Vagina (tissue), 2 donors: ENCODE measurements at regions not wholly inside any gene's neighbourhood (a gene's known extent, or its start where the extent isn't known, plus 50 kb on each side); places are given as distances from the start of the nearest gene placed in this dataset.
"Not testable (repeated sequence)": the region's sequence is repeated elsewhere in the genome, so short reads cannot be mapped to it uniquely, and the experiment has no call there.

Experiments
- CTCF ChIP-seq, 3 experiments: fragments of 450-650 bp in 2 of 3; fragments of 200-600 bp in 1 of 3; sonication (generic) in 1 of 3; IDR thresholded peaks; one replicate each; pipeline ENCODE4 v1.5.1; 2017 to 2019; ENCODE audit warnings: antibody characterized with exemption in 3 of 3, mild to moderate bottlenecking in 2 of 3, moderate library complexity in 2 of 3
- POLR2A ChIP-seq, 2 donors: fragments of 450-650 bp; IDR thresholded peaks; one replicate each; pipeline ENCODE4 v1.6.1; 2017; ENCODE audit warnings: antibody characterized with exemption in 2 of 2, mild to moderate bottlenecking in 2 of 2, moderate library complexity in 2 of 2
- POLR2AphosphoS5 ChIP-seq, 2 donors: sonication (generic); formaldehyde crosslinking; IDR thresholded peaks; one replicate each; pipeline ENCODE4 v1.9.0; 2017; ENCODE audit warnings: antibody characterized with exemption in 2 of 2, mild to moderate bottlenecking in 2 of 2, low read depth in 1 of 2; ENCODE audit not compliant: insufficient read depth in 1 of 2

DNA sequence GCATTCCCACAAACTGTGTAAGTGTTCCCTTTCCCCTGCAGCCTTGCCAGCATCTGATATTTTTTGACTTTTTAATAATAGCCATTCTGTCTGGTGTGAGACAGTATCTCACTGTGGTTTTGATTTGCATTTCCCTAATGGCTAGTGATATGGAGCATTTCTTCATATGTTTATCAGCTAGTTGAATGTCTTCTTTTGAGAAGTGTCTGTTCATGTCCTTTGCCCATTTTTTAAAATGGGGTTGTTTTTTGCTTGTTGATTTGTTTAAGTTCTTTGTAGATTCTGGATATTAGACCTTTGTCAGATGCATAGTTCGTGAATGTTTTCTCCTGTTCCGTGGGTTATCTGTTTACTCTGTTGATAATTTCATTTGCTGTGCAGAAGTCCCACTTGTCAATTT lies 492.8 kb downstream of the JRKL start:
- TF ChIP-seq CTCF (IDR thresholded peaks at IDR 0.05); POLR2AphosphoS5 (IDR thresholded peaks at IDR 0.05; ENCODE audit: insufficient read depth in 1 of 2, low read depth in 1 of 2); POLR2A (IDR thresholded peaks at IDR 0.05): not testable (repeated sequence)
